GM19240 (cell line): ENCODE measurements at regions not wholly inside any gene's neighbourhood (a gene's known extent, or its start where the extent isn't known, plus 50 kb on each side); places are given as distances from the start of the nearest gene placed in this dataset.
"Not testable (repeated sequence)": the region's sequence is repeated elsewhere in the genome, so short reads cannot be mapped to it uniquely, and the experiment has no call there.

ENCODE experiments used
- DNase-seq: peaks from one replicate; pipeline ENCODE4 v3.0.0; 2011; ENCODE audit warnings: low spot score; ENCODE audit not compliant: insufficient read length

DNA sequence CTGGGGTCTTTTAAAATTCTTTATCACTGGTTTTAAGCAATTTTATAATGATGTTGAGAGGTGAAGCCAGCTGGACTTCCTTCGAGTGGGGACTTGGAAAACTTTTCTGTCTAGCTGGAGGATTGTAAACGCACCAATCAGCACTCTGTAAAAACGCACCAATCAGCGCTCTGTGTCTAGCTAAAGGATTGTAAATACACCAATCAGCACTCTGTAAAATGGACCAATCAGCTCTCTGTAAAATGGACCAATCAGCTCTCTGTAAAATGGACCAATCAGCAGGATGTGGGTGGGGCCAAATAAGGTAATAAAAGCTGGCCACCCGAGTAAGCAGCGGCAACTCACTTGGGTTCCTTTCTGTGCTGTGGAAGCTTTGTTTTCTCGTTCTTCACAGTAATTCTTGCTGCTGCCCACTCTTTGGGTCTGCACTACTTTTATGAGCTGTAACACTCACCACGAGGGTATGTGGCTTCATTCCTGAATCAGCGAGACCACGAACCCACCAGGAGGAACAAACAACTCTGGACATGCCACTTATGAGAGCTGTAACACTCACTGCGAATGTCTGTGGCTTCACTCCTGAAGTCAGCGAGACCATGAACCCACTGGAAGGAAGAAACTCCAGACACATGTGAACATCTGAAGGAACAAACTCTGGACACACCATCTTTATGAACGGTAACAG lies 462.6 kb downstream of the GUCY1A2 start:
- not testable (repeated sequence) for DNase-seq

DNA sequence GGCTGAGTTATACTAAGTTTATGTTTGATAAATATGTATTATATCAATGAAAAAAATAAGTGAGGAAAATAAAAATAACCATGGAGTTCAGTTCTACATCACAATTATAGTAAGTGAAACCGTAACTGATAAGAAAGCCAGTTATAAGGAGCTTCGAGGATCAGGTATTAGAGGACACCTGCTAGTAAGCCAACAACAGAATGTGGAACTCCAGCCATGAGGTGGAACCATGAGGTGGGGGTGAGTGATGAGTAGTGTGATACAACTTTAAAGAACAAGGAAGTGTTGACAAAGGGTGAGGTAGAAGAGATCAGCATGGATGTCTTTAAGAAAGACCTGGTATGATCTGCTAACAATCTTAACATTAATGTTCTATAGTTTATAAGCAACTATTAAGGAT lies 452.9 kb downstream of the GUCY1A2 start:
- no peak for DNase-seq

DNA sequence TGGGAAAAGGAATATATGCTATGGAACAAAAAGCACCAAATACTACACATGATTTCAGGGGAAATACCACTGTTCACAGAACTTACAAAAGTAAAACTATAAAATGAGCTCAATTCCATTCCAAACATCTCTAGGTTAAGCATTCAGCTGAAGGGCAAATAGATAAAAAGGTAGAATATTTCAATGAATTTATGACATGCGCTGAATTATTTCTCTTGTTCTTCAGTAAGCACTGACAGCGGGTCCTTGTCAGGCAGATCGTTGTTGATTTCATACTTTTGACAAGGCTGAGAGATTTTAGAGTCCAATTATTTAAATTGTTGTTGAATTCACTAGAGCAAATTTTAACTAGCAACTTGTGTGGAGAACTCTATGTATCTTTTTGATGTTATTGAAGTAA lies 449.6 kb downstream of the GUCY1A2 start:
- DNase-seq, result no peak

DNA sequence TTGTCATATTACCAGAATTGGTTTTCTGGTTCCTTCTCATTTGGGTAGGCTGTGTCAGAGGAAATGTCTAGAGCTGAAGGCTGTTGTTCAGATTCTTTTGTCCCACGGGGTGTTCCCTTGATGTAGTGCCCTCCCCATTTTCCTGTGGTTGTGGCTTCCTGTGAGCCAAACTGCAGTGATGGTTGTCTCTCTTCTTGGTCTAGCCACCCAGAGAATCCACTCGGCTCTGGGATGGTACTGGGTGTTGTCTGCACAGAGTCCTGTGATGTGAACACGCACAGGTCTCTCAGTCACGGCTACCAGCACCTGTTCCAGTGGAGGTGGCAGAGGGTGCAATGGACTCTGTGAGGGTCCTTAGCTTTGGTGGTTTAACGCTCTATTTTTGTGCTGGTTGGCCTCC lies 440.9 kb downstream of the GUCY1A2 start:
- DNase-seq, result not testable (repeated sequence)

DNA sequence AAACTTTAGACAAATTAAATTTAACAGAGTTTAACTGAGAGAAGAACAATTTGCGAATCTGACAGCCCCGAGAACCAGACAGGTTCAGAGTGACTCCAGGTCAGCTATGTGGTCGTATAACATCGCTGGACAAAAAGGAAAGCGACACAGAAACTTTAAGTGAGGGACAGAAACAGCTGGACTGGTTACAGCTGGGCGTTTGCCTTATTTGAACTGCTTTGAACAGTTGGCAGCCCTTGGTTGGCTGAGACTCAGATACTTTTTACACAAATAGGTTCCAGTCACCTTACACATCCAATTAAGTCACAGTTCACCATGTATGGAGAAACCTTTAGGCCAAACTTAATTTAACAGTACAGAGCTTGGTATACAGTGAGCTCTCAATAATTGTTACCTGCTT lies 436.9 kb downstream of the GUCY1A2 start:
- DNase-seq, result no peak

DNA sequence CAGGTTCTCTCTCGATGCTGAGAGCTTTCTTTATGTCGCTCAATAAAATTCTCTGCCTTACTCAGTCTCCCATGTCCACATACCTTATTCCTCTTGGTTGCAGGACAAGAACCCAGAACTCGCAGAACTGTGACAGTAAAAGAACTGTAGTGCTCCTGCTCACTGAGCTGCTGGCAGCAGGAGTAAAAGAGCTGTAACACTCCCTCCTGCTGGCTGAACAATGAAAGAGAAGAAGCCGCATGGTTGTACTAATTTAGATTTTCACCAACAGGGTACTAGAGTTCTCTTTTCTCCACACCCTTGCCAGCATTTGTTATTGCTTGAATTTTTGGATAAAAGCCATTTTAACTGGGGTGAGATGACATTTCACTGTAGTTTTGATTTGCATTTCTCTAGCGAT lies 433.2 kb downstream of the GUCY1A2 start:
- DNase-seq, result no peak

DNA sequence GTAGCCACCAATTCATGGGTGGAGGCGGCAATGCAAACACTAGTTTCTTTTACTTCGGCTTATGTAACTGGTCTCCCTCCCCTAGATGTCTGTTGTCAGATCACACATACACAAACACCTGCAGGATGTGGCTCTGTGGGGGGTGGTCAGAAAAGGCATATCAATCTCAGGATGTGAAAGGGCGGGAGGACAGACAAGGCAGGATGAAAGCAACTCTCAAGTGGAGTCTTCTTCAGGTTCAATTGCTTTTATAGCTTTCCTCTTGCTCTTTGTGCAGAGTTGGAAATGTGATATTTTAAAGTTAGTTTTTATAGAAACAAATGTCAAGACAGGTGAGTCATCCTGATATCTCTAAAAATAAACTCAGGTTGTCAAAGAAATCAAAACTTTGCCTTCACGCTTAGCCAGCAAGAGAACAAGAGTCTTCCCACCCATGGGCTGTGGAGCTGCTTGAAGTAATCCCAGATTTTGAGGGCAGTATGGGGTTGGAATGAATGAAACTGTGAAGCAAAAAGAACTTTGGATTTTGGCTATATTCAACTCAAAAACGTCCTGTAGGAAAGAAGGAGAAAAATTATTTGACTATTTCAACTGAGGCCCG lies 423.4 kb downstream of the GUCY1A2 start:
- no peak for DNase-seq

DNA sequence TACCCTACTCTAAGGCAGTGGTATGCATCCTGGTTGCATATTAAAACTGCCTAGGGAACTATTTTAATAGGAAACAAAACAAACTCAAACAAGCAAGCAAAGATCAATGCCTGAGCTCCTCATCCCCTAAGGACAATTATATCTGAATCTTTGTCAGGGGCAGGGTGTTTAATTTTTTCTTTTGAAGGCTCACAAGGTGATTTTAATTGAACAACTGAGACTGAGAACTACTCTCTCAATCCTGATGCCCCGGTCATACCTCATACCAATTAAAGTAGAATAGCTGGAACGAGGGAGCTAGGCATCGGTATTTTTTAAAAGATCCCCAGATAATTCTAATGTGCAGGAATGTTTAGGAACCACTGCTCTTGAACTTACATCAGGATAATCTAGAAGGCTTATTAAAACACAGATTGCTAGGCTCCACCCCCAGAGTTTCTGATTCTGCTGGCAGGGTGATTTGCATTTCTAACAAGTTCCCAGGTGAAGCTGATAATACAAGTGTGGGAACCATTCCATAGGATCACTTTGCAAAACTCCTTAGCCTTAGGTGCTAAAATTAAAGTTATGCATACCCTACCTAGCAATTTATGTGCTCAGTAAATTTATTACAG lies 416.5 kb downstream of the GUCY1A2 start:
- no peak for DNase-seq

DNA sequence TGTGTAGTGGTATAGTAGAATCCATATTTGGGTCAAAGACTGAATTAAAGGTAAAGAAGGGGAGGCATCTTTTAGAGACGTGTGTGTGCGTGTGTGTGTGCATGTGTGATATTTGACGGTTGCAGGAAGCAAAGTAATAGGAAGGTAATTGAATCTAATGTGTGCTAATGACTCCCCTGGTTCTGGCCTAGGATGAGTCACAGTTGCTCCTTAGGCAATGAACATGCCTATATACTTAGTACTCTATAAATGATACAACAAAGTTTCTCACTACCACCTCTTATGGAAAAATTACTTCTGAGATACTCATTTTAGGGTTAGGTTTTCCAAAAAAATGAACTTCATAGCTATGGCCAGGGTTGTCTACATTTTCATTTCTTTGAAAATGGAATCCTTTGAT lies 409.6 kb downstream of the GUCY1A2 start:
- no peak for DNase-seq

DNA sequence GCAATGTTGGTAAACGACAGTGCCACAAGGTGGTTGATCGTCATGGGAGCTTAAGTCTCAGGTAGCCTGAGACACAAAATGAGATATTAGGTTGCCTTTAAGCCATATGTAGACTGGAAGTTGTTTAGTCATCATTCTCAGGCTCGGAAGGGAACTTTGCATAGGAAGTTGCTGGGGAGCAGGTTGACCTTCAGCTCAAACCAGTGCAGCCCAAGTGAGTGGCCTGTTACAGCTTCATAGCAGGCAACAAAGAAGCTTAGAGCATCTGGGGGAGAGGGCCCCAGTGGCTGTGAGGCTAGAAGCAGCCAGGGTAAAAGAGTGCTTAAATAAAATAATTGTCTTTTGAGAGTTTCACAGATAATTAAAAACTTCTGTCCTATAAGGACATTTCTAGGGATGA lies 404.0 kb downstream of the GUCY1A2 start:
- no peak for DNase-seq

DNA sequence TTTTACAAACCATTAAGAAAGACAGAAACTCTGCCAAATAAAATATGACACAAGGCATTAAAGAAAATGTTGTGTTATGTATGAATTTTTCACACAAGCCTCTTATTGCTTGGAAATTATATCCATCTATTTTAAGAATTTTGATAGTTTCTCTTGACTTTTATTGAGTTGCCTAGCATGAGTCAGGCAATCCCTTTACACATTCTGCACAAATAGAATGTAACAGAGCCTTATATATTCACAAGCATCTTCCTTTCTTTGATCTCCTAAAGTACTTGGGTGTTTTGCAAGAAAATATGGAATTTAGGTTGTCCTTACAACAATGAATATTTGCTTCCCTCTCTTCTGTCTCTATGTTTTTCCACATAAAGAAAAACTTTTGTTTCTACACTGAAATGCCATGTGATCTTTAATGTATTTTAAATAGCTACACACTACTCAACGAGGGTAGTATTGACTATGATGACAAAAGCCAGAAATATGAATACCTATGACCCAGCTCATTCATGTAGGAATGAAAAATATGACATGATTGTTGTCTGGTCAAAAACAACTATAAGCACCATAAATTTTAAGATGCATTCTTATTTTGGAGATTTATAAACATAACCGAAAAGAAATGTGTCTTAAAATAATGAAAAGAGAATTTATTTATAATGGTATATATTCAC lies 398.8 kb downstream of the GUCY1A2 start:
- no peak for DNase-seq

DNA sequence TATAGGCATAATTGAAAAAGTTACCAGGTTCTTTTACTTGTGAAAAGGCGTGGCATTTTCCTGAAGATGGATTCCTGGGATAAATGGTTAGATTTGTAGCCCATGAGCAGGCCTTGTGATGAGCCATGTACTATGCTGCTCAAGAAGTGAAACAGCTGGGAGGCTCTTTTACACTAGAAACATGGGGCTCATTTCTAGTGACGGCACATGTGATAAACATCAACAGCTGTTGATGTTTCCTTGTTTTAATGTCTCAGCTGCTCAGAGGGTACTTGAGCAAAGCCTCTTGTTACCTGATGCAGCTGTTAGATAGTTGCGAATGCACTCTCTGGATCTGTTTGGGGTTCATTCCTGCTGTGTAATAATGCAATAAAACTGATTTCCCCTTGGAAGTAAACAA lies 396.8 kb downstream of the GUCY1A2 start:
- DNase-seq, result no peak
